AG09319 (cell line): ENCODE measurements at regions not wholly inside any gene's neighbourhood (a gene's known extent, or its start where the extent isn't known, plus 50 kb on each side); places are given as distances from the start of the nearest gene placed in this dataset.

Source experiments
- DNase-seq: peaks from one replicate; pipeline ENCODE4 v3.0.0-alpha.2; 2010; ENCODE audit warnings: low read depth; ENCODE audit errors: extremely low read depth
- CTCF ChIP-seq: IDR thresholded peaks from 2 replicates; pipeline ENCODE4 v1.5.1; 2011; ENCODE audit warnings: low read depth, mild to moderate bottlenecking, inconsistent platforms, low read length, moderate library complexity

DNA sequence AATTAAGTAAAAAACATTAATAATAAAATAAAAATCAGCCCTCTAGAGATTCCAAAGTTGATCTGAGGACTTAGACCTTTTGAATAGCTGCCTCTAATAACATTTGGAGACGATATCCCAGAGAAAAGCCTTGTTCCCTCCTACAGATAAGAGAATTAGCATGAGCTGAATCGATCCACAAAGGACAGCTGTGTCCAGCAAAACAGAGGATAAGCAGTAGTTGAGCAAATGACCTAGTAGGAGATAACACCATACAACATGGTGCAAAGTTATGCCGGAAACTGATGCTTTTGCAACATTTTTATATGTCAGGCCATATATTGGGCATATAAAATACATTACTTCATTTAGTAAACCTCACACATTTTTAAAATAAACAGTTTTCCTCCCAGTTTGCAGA, 212.2 kb upstream of the PRR16 start:
- DNase-seq: no peak
- TF ChIP-seq CTCF: no peak

DNA sequence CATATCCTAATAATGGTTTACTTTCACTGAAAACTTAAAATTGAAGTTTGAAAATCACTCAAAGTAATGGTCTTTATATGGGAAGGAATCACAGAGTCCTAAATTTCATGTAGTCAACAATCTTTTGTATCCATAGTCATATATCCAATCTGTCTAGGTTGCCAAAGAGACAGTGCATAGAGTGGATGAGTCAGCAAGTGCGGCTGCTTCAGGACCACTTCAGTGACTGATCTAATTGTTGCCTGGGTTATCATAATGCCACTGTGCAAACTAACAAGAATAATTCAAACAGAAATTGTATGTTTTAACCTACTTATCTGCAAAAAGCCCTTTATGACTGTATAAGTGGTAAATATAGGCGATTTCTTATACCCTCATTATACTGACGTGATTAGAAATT, 211.3 kb upstream of the PRR16 start:
- DNase-seq: no peak
- no peak for TF ChIP-seq CTCF

DNA sequence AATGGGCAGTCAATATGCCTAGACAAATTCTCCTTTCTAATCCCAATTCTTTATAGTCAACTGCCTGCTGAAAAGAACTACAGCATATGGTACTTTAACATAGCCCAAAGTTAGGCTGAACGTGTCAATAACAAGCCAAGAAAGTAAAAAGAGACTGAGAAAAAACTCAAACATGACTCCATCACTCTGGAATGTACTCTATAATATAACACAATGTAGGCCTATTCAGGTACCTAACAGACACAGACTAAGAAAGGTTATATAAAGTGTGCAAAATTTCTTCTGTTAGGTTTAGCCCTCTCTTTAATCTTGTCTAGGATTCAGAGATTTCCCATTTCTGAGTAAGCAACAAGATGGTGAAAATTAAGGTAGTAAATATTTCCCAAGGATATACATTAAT, 209.7 kb upstream of the PRR16 start:
- TF ChIP-seq CTCF: no peak
- no peak for DNase-seq

DNA sequence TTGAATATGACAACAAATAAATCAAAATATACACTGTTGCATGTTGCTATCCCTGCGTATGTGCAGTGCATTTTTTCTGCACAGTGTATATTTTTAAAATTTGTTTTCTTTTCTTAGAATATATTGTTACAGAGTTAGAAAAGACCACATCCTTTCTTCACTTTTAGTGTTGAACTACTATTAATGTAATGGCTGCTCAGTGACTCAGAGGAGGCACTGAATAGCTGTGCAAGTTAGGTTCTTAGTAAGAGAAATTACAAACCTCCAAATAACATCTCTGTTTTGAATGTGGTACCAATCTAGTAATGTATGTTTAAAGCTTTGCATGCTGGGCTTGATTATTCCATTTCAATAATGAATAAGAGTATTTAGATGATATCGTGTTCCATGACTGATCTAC, 208.9 kb upstream of the PRR16 start:
- no peak for TF ChIP-seq CTCF

GRCh38 chr5:120256376-120256775, 207.7 kb upstream of the PRR16 start:
- TF ChIP-seq CTCF: no peak
- DNase-seq: no peak

More for the DNA sequence above, 208.9 kb upstream of the PRR16 start:
- DNase-seq: no peak

GRCh38 chr5:120257358-120257971, 206.6 kb upstream of the PRR16 start:
- TF ChIP-seq CTCF: no peak
- no peak for DNase-seq

- DNase-seq: no peak
- TF ChIP-seq CTCF: no peak
These were observed 206.0 kb upstream of the PRR16 start for GRCh38 chr5:120258123-120258522.
